NCI-H187 (cell line): ENCODE measurements at regions not wholly inside any gene's neighbourhood (a gene's known extent, or its start where the extent isn't known, plus 50 kb on each side); places are given as distances from the start of the nearest gene placed in this dataset.

Experiments used
- DNase-seq, 2 experiments: peaks; one replicate each; lab custom pipeline; 2025; lab: John Stamatoyannopoulos, UW

- no peak for DNase-seq
These were observed 231.6 kb upstream of the GRIP1 start for GRCh38 chr12:66910366-66910974.

GRCh38 chr12:66915306-66915904, 236.5 kb upstream of the GRIP1 start:
- no peak for DNase-seq

- no peak for DNase-seq
These were observed 237.3 kb upstream of the GRIP1 start for GRCh38 chr12:66916189-66916588.

GRCh38 chr12:66919466-66919865, 240.6 kb upstream of the GRIP1 start:
- DNase-seq = no peak

- DNase-seq = no peak
These were observed 241.3 kb upstream of the GRIP1 start for GRCh38 chr12:66920205-66920604.

GRCh38 chr12:66921151-66921550, 242.3 kb upstream of the GRIP1 start:
- DNase-seq = no peak

- no peak for DNase-seq
These were observed 246.2 kb upstream of the GRIP1 start for GRCh38 chr12:66925083-66925482.

GRCh38 chr12:66929121-66929520, 250.2 kb upstream of the GRIP1 start:
- DNase-seq = no peak

GRCh38 chr12:66931091-66931490, 252.2 kb upstream of the GRIP1 start:
- no peak for DNase-seq

- no peak for DNase-seq
These were observed 253.2 kb upstream of the GRIP1 start for GRCh38 chr12:66932126-66932525.

- DNase-seq = no peak
These were observed 255.6 kb upstream of the GRIP1 start for GRCh38 chr12:66934302-66935062.

GRCh38 chr12:66941150-66941549, 262.3 kb upstream of the GRIP1 start:
- DNase-seq = no peak

GRCh38 chr12:66942741-66943465, 264.0 kb upstream of the GRIP1 start:
- DNase-seq = no peak

GRCh38 chr12:66944365-66944764, 265.5 kb upstream of the GRIP1 start:
- no peak for DNase-seq

GRCh38 chr12:66945189-66945817, 266.4 kb upstream of the GRIP1 start:
- DNase-seq = no peak

- no peak for DNase-seq
These were observed 268.2 kb upstream of the GRIP1 start for GRCh38 chr12:66947119-66947518.

GRCh38 chr12:66952668-66953067, 273.8 kb upstream of the GRIP1 start:
- DNase-seq = no peak

- no peak for DNase-seq
These were observed 277.4 kb upstream of the GRIP1 start for GRCh38 chr12:66956300-66956699.

- no peak for DNase-seq
These were observed 280.4 kb upstream of the GRIP1 start for GRCh38 chr12:66959276-66959675.

- DNase-seq = no peak
These were observed 281.1 kb upstream of the GRIP1 start for GRCh38 chr12:66960006-66960405.

- no peak for DNase-seq
These were observed 282.1 kb upstream of the GRIP1 start for GRCh38 chr12:66960704-66961690.
